ENCODE measurements at regions not wholly inside any gene's neighbourhood (a gene's known extent, or its start where the extent isn't known, plus 50 kb on each side); places are given as distances from the start of the nearest gene placed in this dataset.
"Not testable (repeated sequence)": the region's sequence is repeated elsewhere in the genome, so short reads cannot be mapped to it uniquely, and the experiment has no call there.

DNA sequence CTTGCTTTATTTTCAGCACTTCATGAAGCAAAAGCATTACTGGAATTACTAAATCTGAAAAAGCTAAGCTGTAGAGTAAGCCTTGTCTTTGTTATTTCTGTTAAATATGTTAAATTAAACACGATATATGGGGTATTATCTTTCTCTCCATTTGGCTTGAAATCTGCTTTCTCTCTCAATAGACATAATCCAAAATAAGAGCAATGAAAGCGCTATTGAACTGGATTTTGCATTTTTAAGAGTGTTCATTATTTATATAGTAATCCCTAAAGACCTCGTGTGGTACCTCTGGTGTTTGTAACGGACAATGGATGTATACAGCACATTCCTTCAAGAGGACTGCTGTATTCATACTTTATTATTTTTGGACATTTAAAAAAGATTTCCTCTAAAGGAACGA lies 91.5 kb upstream of the KCNE2 start:
- no peak for DNase-seq (ENCODE audit: low spot score)

DNA sequence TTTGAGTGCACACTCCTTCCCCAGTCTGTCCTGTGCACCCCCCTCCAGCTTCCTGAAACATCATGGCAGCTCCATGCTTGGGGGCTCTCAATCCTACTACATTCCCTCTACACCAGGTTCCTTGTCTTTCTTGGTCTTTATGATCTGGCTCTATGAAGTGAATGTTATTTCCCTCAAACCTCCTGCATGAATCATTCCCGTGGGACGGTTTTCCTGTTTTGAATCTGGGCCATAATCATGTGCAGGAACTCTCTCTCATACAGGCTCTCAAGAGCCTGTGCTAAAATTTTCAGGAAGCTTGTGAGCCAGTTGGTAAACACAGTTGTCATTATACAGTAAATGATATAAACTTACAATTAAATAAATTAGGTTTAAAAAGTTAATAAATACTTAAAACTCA lies 89.8 kb upstream of the KCNE2 start:
- DNase-seq (ENCODE audit: low spot score): no peak

DNA sequence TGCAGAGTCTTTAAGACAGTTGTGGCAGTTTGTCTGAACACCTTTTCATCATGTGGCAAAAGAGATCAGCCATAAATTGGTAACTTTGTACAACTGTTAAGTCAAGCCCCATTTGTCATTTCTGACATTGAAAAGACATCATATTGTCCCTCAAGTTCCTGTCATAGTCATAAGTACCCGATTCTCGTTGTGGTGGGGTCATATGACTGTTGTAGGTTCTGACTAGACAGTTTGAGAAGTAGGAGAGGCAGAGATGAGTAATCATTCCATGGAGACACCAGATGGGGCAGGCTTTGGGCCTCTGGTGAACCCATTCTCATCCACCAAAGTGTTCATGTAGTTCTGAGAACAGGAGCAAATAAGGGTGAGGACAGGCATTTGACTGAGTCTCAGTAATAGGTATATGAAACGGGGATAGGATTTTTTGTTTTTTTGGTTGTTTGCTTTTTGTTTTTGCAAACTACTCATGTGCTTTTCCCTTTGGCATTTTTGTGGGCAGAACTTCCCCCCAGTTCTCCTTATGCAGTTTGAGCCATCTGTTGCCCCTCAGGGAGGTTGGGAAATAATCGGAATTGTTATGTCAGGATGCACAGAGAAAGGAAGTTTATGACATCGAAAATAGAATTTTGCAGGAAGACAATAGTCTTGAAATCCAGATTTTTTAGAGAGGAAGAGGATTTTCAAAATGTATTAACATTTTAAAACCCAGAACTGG lies 86.9 kb upstream of the KCNE2 start:
- no peak for DNase-seq (ENCODE audit: low spot score)

DNA sequence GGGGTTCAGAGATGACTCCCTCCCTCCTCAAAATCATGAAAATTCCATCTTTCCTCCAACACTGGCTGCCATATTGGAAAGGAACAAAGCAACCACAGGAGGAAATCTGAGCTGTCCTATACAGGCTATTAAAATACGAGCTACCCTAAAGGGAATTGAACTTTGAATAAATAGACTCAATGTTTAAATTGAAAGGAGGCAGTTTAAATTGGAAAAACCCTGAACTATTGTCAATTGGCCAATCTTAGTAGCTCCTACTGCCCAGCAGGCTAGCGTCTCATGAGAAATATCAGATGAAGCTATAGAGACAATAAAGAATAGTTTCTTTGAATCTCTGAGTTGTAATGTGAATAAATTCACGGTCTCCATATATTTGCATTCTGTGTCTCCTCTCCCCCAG lies 85.4 kb upstream of the KCNE2 start:
- no peak for DNase-seq (ENCODE audit: low spot score)

DNA sequence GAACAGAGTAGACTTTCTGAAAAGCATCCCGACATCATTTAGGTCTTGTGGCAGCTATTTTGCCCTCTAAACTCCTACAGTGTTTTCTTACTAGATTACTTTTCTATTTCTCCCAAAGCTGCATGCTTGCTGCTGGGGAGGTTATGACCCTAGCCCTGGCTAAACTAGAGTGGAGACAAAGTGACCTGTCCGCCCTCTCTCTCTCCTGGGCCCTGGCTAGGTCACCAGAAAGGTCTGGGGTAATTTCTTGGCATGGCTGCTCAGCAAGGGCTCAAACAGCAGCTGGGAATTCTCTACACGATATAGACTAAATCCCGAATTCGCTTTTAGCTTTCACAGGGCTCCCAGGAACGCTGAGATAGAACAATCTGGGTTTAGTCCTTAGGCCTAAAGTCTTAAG lies 84.5 kb upstream of the KCNE2 start:
- no peak for DNase-seq (ENCODE audit: low spot score)

DNA sequence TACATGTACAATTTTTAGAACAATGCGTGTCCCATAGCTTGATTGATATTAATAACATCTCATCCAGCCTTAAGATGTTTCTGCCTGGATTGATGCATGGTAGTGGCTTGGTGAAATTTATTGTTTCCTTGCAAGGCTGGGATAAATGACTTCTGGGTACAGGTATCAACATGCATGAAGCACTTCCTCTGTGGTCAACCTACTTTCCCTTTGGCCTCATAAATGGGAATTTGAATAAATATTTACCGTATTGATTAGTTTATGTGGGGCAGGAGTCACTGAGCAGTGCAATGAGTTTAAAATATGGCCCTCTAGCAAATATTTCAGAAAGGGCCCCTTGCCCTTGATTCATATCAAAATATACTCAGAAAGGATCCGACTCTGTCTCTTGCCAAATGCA lies 83.9 kb upstream of the KCNE2 start:
- no peak for DNase-seq (ENCODE audit: low spot score)

DNA sequence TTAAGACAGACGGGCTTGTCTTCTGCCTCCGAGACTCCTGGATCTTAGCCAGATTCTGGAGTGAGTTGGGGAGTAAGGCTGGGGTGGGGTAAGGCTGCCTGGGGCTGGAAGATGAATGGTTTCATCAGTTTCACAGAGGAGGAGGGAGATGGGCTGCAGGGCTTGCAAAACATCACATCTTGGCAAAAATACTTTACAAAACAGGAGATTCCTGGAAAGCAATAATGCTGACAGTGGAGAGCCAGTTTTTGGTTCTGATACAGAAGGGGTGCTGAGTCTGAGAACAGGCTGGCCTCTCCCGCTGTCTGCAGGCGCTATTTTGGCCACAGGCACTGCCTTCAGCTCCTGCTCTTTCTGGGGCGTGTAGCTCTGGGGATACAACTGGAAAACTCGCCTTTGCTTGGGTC lies 83.4 kb upstream of the KCNE2 start:
- no peak for DNase-seq (ENCODE audit: low spot score)

DNA sequence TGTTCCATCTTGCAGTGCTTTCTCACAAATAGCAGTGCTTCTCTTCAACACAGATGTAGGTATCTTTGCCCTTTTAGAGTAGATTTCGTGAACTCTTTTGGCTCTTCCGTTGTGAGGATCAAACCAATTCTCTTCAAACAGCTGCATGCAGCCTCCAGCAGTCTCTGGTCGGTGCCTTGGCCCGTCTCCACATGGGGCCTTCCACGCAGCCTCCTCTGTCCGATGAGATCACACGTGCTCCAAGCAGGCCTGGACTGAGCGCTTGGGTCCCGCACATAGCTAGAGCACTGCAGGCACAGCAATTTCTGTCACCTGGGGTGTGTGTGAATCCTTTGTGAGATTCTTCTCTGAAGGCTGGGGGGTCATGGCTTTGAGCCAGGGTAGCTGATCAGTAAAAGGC lies 82.8 kb upstream of the KCNE2 start:
- no peak for DNase-seq (ENCODE audit: low spot score)

DNA sequence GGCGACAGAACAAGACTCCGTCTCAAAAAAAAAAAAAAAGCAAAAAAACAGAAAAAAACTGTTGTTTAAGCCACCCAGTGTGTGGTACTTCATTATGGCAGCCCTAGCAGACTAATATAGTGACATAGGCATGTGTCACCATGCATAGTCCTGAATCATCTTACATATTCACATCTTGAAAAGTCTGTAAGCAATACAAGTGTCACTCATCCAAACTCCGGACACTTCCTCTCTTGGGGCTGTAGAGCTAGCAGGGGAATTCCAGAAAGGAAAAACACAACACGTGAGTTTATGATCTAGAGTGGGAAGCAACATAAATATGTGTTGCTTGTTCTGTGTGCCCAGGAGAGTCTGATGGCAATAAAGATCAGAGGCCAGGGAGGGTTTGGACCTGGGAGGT lies 81.6 kb upstream of the KCNE2 start:
- no peak for DNase-seq (ENCODE audit: low spot score)

DNA sequence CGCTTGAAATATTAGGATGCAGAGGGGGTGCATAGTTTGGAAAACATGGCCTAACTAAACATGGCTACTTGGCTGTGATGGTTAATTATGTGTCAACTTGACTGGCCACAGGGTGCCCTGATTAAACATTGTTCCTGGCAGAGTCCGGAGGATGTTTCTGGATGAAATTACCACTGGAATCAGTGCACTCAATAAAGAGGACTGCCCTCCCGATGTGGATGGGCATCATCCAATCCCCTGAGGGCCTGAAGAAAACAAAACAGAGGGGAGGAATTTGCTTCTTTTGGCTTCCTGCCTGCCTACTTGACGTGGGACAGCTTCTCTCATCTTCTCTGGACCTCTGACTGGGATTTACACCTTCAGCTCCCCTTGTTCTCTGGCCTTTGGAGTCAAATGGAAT lies 79.1 kb upstream of the KCNE2 start:
- no peak for DNase-seq (ENCODE audit: low spot score)

DNA sequence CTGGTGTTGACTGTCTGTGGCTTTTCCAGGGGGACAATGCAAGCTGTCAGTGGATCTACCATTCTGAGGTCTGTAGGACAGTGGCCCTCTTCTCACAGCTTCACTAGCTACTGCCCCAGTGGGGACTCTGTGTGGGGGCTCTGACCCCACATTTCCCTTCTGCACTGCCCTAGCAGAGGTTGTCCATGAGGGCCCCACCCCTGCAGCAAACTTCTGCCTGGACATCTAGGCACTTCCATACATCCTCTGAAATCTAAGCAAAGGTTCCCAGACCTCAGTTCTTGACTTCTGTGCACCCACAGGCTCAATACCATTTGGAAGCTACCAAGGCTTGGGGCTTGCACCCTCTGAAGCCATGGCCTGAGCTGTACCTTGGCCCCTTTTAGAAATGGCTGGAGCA lies 75.8 kb upstream of the KCNE2 start:
- DNase-seq (ENCODE audit: low spot score): not testable (repeated sequence)

DNA sequence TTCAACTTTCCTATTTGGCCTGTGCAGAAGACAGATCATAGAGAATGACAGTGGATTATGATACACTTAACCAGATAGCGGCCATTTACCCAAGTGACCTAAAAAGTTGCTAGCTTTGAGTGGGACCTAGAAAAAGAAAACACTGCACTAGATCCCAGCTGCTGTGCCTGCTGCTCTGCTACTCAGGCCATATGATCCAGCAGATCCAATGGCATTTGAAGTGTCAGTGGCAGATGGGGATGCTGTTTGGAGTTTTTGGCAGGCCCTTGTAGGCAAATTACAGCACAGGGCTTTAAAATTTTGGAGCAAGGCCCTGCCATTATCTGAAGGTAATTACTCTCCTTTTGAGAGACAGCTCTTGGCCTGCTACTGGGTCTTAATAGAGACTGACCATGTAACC lies 74.0 kb upstream of the KCNE2 start:
- DNase-seq (ENCODE audit: low spot score): no peak

DNA sequence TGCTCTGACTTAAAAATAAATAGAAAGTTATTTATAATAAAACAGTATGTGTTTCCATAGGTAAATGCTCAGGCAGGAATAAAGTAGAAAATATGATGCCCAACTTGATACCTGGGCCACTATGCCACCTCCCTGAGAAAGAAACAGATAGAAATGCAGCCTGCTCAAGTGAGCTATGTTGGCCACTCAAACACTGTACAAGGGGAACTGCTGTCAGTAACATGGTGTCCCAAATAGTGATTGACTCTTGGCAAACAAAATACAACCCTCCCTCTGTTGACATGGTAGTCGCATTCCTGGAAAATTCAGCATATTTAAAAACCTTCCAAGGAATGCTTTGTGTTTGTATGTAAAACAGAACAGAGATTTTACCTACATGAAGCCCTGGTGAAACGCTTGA lies 66.9 kb upstream of the KCNE2 start:
- DNase-seq (ENCODE audit: low spot score): no peak

DNA sequence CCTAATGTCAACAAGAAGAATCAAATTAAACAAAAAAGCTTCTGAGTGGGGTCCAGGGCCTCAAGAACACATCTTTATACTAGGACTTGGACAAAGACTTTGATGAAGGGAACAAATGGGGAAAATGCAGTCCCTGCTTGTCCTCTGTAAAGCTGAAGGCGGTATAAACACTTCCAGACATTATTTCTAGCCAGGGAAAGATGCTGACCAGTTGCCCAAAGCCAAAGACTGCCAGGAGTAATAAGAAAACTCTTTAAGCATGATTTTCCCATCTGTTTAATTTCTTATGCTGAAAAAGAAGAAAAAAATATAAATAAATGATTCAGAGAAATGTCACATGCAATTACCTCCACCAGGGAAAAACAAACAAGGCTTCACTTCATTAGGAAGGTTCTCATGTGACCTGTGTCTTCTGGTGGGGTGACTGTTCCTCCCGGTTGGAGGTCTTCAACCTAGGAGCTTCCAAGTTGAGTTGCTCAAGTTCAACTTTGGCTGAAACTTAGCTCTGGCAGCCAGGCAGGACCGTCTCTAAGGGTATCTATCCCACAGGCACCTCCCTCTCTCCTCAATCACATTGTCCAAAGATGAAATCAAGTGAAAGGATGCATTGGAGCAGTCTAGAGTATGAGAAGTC lies 65.2 kb upstream of the KCNE2 start:
- DNase-seq (ENCODE audit: low spot score): no peak

DNA sequence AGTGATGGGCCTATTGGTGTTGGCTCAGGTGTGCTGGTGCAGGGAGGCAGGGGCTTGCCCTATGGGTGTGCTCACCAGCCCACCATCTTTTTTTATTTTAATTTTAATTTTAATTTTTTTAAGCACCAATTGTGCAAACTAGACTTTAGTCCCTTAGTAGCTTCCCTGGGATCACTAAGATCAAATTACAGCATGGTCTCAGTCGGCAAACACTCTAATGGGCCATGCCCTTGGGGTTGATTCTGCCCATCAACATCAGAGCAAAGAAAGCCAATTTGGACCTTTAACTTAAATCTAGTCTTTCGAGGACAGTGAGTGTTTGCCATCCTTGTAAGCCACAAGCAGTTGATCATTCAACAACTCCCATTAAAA lies 64.7 kb upstream of the KCNE2 start:
- no peak for DNase-seq (ENCODE audit: low spot score)

DNA sequence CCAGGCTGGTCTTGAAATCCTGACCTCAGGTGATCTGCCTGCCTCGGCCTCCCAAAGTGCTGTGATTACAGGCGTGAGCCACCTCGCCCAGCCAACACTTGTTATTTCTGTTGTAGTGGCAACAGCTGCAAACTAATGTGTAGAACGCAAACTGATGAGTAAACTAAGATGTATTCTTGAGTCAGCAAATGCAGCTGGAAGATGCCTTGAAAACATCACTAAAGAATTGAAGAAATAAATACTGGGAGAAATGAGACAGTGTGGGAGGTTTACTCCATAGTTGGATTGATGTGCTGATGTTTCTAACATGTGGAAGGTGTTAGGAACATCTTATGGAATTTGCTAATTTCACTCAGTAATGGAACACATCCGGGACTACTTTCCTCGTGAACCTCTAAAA lies 61.3 kb upstream of the KCNE2 start:
- DNase-seq (ENCODE audit: low spot score): no peak

DNA sequence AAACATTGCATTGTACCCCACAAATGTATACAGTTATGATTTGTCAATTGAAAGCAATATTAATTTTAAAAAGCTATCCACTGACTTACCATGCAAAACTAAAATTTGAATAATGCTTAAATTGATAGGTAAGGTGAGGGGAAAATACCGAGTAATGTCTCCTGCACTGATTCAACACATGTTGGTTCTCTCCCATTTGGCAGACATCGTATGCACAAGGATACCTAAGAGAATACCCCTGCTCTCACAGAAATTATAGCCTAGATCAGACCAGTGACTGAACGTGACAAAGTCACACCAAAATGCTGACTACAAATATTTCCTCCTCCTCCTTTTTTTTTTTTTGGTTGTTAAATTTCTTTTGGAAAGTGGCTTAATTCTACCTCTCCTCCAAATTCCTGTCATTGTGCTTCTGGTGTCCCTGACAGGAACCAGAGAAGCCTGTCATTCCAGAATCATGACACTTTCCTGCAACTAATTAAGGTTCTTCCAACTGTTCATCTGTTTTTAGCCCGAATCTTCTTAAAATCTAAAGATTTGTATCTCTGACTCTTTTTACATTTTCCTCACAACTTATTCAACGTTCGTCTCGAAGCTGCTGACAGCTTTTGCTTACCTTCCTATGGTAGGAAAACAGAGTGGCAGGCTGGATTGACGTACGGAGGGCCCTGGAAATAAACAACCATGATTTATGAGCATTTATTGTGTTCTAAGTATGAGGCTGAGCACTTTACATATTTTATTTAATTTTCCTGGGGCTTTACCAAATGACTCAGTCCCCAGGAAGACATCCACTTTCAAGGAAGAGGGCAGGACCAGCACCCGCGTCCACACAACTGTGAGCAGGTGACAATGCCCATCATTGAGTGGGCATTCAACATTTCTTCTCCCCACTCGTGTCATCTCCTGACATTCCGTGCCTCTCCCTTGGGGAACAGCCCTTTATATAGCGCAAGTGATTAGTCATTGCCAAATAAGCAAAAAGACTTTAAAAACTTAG lies 57.9 kb upstream of the KCNE2 start:
- DNase-seq (ENCODE audit: low spot score): no peak

DNA sequence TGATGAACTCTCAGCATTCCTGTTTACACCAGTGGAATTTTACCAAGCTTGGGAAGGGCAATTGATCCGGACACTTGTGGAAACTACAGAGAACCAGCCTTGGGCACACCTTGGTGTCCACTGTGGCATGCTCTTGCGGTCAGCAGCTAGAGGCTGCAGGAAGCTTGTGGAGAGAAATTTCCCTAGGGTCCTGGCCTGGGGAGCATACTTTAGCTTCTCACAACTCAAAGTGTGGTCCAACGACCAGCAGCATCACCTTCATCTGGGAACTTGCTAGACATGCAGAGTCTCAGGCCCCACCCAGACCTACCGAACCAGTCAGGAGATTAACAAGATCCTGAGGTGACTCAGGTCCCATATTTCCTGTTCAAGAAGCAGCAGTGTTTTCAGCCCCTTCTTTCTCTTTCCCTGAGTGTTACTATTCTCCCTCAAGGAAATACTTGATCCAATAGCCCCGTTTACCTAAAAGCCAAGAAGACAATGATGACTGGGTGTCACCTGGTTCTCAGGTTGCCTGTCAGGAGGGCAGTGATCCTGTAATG lies 55.7 kb upstream of the KCNE2 start:
- DNase-seq (ENCODE audit: low spot score): no peak

DNA sequence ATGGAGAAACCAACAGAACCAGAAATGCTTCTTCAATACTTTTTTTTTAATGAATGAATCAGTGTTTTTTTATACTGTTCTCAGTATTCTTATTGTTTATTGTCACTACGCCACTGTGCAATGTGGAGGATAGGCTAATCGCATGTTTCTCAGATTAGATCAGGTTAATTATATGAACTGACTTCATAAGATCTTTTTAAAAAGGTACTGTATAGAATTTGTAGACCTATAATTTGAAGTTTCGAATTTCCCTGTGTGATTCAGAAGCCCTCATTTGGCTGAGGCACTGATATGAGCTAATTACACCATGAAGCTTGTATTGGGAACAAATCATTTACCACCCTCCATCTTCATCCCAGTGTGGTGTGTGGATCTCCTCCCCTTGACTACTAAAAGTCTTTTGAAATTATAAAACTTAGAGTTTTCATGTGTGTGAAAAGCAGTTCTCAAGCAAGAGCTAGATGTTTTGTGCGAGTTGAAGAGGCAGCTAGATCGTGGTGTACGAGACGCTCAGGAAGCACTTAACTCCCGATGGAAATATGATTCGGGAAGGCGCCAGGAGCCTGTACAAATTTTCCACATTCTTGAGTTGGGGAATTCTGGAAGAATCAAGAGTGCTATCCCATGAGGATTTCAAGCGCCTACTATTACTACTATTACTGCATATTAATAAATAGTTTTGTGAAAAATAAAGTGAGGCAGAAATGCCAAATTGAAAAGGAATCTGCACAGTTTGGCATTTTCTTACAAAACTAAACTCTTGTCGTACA lies 52.1 kb upstream of the KCNE2 start:
- no peak for DNase-seq (ENCODE audit: low spot score)

DNA sequence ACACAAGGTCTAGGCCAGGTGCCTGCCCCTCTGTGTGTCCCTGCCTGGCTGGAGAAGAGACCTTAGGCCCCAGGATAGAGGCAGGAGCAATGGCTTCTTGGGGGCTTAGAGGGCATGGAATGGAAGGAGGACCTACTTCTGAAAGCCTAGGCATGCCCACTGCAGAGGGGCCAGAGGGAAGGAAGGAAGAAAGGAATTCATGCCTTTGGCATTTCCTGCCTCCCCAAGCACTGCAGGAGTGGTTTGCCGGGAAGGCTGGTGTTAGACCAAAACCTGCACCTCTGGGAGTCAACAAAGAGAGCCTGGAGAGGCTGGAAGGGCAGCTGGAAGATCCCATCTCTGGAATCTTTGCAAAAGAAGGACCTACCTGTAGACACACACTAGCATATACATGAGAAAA lies 50.7 kb upstream of the KCNE2 start:
- no peak for DNase-seq (ENCODE audit: low spot score)
